ENCODE measurements at regions not wholly inside any gene's neighbourhood (a gene's known extent, or its start where the extent isn't known, plus 50 kb on each side); places are given as distances from the start of the nearest gene placed in this dataset.

DNA sequence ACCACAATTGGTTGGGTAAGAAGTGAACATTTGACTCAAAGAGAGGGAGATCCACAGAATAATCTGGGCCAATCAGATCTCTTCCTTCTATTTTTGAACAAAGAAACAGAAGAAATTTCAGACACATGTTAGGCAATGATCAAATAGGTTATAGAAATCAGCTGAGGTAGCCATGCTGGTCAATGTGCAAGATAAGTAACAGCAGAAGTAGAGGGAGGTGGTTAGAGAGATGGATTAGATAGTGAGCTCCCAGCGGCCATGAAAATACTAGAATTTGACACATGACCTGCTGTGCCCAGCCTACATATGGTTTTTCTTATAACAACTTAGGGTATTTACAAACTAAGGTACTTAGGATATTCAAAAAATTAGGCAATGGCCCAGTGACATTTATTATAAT, 230.9 kb upstream of the ARID2 start:
- dilution Hi-C loops (cut with MboI; ENCODE audit: extremely low pct_ligation_motif_present, low sequenced_read_pairs) (no loop called here), intact Hi-C loops (cut with micrococcal nuclease) (no loop called here)
- no TSS peak for BruUV-seq (replicated peaks)
- POLR2A ChIA-PET, result no interaction called here
- no peak overlapping the region for H2AFZ ChIP-seq (ENCODE audit: low read depth, low read length)
- H3K27ac ChIP-seq (ENCODE audit: insufficient read depth, low read depth, low read length), result no peak overlapping the region
- H3K36me3 ChIP-seq (ENCODE audit: control insufficient read depth in 2 of 2, extremely low read depth in 1 of 2, insufficient read depth in 2 of 2, low read length in 2 of 2), result no peaks in the 10 kb centered on the region
- no peak overlapping the region for H3K4me3 ChIP-seq (replicated peaks in 1 of 3; ENCODE audit: insufficient read depth in 1 of 3, low read depth in 1 of 3, low read length in 3 of 3)
- no peak overlapping the region for H3K4me2 ChIP-seq (ENCODE audit: insufficient read depth, low read length)
- H3K9me3 ChIP-seq (replicated peaks; ENCODE audit: control insufficient read depth, insufficient read depth, low read length), result no peaks in the 10 kb centered on the region
- TF ChIP-seq CTCF (IDR thresholded peaks at IDR 0.05; ENCODE audit: extremely low read depth in 1 of 2, insufficient read depth in 1 of 2, low read depth in 1 of 2, low read length in 2 of 2) (no peak), POLR2AphosphoS5 (IDR thresholded peaks at IDR 0.05; ENCODE audit: insufficient read depth, low read depth, low read length) (no peak), JUN (IDR thresholded peaks at IDR 0.05; ENCODE audit: borderline replicate concordance, insufficient read depth, insufficient read length, low read depth) (no peak), MYC (IDR thresholded peaks at IDR 0.05; ENCODE audit: low read depth, low read length) (no peak), POLR2A (IDR thresholded peaks at IDR 0.05; ENCODE audit: low read depth, low read length) (no peak), GATA2 (IDR thresholded peaks at IDR 0.05; ENCODE audit: insufficient read depth, insufficient read length, low read depth, low read length) (no peak), EZH2 (IDR thresholded peaks at IDR 0.05; ENCODE audit: borderline replicate concordance, low read depth, low read length, severe bottlenecking) (no peak), MAX (IDR thresholded peaks at IDR 0.05; ENCODE audit: insufficient read depth, insufficient read length) (no peak), FOS (IDR thresholded peaks at IDR 0.05; ENCODE audit: borderline replicate concordance, insufficient read depth, low read length) (no peak)
- H3K9me1 ChIP-seq (replicated peaks; ENCODE audit: control insufficient read depth, extremely low read depth, insufficient read depth, low read length), result no peaks in the 10 kb centered on the region
- no peaks in the 10 kb centered on the region for H3K79me2 ChIP-seq (ENCODE audit: control insufficient read depth, insufficient read depth, low read length)
- H3K27me3 ChIP-seq (ENCODE audit: control insufficient read depth in 2 of 2, insufficient read depth in 2 of 2, low read length in 2 of 2), result peaks cover 5 to 9% of the 10 kb centered on the region in 2 experiments
- DNase-seq (ENCODE audit: low read depth, low spot score), result no peak
- H3K4me1 ChIP-seq (ENCODE audit: control insufficient read depth, extremely low read depth, insufficient read depth, low read length), result no peaks in the 10 kb centered on the region
- H3K9ac ChIP-seq (replicated peaks; ENCODE audit: extremely low read depth, insufficient read depth, low read length), result no peak overlapping the region
- FAIRE-seq, result no peak
- CTCF ChIA-PET, result interaction anchor here (1.2 kb wide), 1 partner anchor 18 kb away, joined by 3 read pairs; no protein-coding TSS in a partner anchor
- no peaks in the 10 kb centered on the region for H4K20me1 ChIP-seq (replicated peaks; ENCODE audit: control insufficient read depth, extremely low read depth, insufficient read depth, low read length)

All from endothelial cell of umbilical vein (primary cell).